Activated naive CD4-positive, alpha-beta T cell treated with anti-CD3 and anti-CD28 coated beads, Interleukin-2, amount 50 U/mL, for 24 hours (primary cell): ENCODE measurements at regions not wholly inside any gene's neighbourhood (a gene's known extent, or its start where the extent isn't known, plus 50 kb on each side); places are given as distances from the start of the nearest gene placed in this dataset.

Experiments used
- H3K27ac Mint-ChIP-seq: one replicate; pipeline ENCODE4 v1.8.0; 2021; ENCODE audit warnings: mild to moderate bottlenecking, mixed read lengths
- H3K27me3 Mint-ChIP-seq: one replicate; pipeline ENCODE4 v1.8.0; 2021; ENCODE audit warnings: mixed read lengths
- H3K36me3 Mint-ChIP-seq: one replicate; pipeline ENCODE4 v1.8.0; 2021; ENCODE audit warnings: mixed read lengths
- H3K4me1 Mint-ChIP-seq: one replicate; pipeline ENCODE4 v1.8.0; 2021; ENCODE audit warnings: mixed read lengths
- H3K4me3 Mint-ChIP-seq: one replicate; pipeline ENCODE4 v1.8.0; 2021; ENCODE audit warnings: mild to moderate bottlenecking, mixed read lengths
- H3K9me3 Mint-ChIP-seq: one replicate; pipeline ENCODE4 v1.8.0; 2021; ENCODE audit warnings: mixed read lengths

GRCh38 chr4:23500894-23501449 is 388.9 kb downstream of the PPARGC1A start:
- Mint-ChIP-seq H3K9me3 (peaks cover 7% of the 10 kb centered on the region), H3K27me3 (no peaks in the 10 kb centered on the region)

GRCh38 chr4:23485801-23486200 is 404.0 kb downstream of the PPARGC1A start:
- Mint-ChIP-seq H3K36me3 (no peaks in the 10 kb centered on the region), H3K4me3 (no peak overlapping the region)

More at GRCh38 chr4:23500894-23501449, 388.9 kb downstream of the PPARGC1A start:
- H3K27ac Mint-ChIP-seq, result no peak overlapping the region
- H3K36me3 Mint-ChIP-seq, result no peaks in the 10 kb centered on the region
- no peak overlapping the region for H3K4me3 Mint-ChIP-seq
- H3K4me1 Mint-ChIP-seq, result no peaks in the 10 kb centered on the region

GRCh38 chr4:23484689-23485088 is 405.2 kb downstream of the PPARGC1A start:
- no peaks in the 10 kb centered on the region for H3K4me1 Mint-ChIP-seq
- no peaks in the 10 kb centered on the region for H3K36me3 Mint-ChIP-seq
- H3K27me3 Mint-ChIP-seq, result no peaks in the 10 kb centered on the region
- no peaks in the 10 kb centered on the region for H3K9me3 Mint-ChIP-seq
- H3K4me3 Mint-ChIP-seq, result no peak overlapping the region
- H3K27ac Mint-ChIP-seq, result no peak overlapping the region

More at GRCh38 chr4:23485801-23486200, 404.0 kb downstream of the PPARGC1A start:
- no peaks in the 10 kb centered on the region for H3K27me3 Mint-ChIP-seq
- H3K9me3 Mint-ChIP-seq, result no peaks in the 10 kb centered on the region
- no peaks in the 10 kb centered on the region for H3K4me1 Mint-ChIP-seq
- no peak overlapping the region for H3K27ac Mint-ChIP-seq

- H3K4me1 Mint-ChIP-seq, result no peaks in the 10 kb centered on the region
Measured at GRCh38 chr4:23483320-23483960, 406.4 kb downstream of the PPARGC1A start.

GRCh38 chr4:23481566-23481965 is 408.3 kb downstream of the PPARGC1A start:
- Mint-ChIP-seq H3K36me3 (no peaks in the 10 kb centered on the region), H3K9me3 (no peaks in the 10 kb centered on the region), H3K27me3 (no peaks in the 10 kb centered on the region), H3K4me3 (no peak overlapping the region), H3K27ac (no peak overlapping the region), H3K4me1 (no peaks in the 10 kb centered on the region)

More at GRCh38 chr4:23483320-23483960, 406.4 kb downstream of the PPARGC1A start:
- Mint-ChIP-seq H3K36me3 (no peaks in the 10 kb centered on the region), H3K4me3 (no peak overlapping the region), H3K9me3 (no peaks in the 10 kb centered on the region), H3K27me3 (no peaks in the 10 kb centered on the region), H3K27ac (no peak overlapping the region)

GRCh38 chr4:23477905-23478304 is 411.9 kb downstream of the PPARGC1A start:
- H3K27me3 Mint-ChIP-seq, result no peaks in the 10 kb centered on the region
- H3K4me1 Mint-ChIP-seq, result no peaks in the 10 kb centered on the region
- no peak overlapping the region for H3K4me3 Mint-ChIP-seq
- no peak overlapping the region for H3K27ac Mint-ChIP-seq
- H3K9me3 Mint-ChIP-seq, result peaks cover 5% of the 10 kb centered on the region
- H3K36me3 Mint-ChIP-seq, result no peaks in the 10 kb centered on the region

GRCh38 chr4:23476515-23477090 is 413.2 kb downstream of the PPARGC1A start:
- Mint-ChIP-seq H3K4me3 (no peak overlapping the region), H3K27ac (no peak overlapping the region), H3K36me3 (no peaks in the 10 kb centered on the region), H3K27me3 (peaks cover 1% of the 10 kb centered on the region), H3K4me1 (no peaks in the 10 kb centered on the region), H3K9me3 (peaks cover 13% of the 10 kb centered on the region)

- peaks cover 10% of the 10 kb centered on the region for H3K9me3 Mint-ChIP-seq
Measured at GRCh38 chr4:23463071-23463470, 426.8 kb downstream of the PPARGC1A start.

GRCh38 chr4:23458054-23458453 is 431.8 kb downstream of the PPARGC1A start:
- H3K4me3 Mint-ChIP-seq, result no peak overlapping the region
- peaks cover 8% of the 10 kb centered on the region for H3K27me3 Mint-ChIP-seq
- no peak overlapping the region for H3K27ac Mint-ChIP-seq
- peaks cover 9% of the 10 kb centered on the region for H3K9me3 Mint-ChIP-seq
- H3K36me3 Mint-ChIP-seq, result no peaks in the 10 kb centered on the region
- no peaks in the 10 kb centered on the region for H3K4me1 Mint-ChIP-seq

More at GRCh38 chr4:23463071-23463470, 426.8 kb downstream of the PPARGC1A start:
- Mint-ChIP-seq H3K4me3 (no peak overlapping the region), H3K27ac (no peak overlapping the region), H3K27me3 (peaks cover 3% of the 10 kb centered on the region), H3K36me3 (no peaks in the 10 kb centered on the region), H3K4me1 (no peaks in the 10 kb centered on the region)

- Mint-ChIP-seq H3K9me3 (peaks cover 9% of the 10 kb centered on the region), H3K27me3 (peaks cover 8% of the 10 kb centered on the region), H3K4me3 (no peak overlapping the region), H3K4me1 (no peaks in the 10 kb centered on the region), H3K27ac (no peak overlapping the region), H3K36me3 (no peaks in the 10 kb centered on the region)
Measured at GRCh38 chr4:23456864-23457263, 433.0 kb downstream of the PPARGC1A start.

- Mint-ChIP-seq H3K4me3 (no peak overlapping the region), H3K36me3 (no peaks in the 10 kb centered on the region), H3K4me1 (no peaks in the 10 kb centered on the region), H3K27ac (no peak overlapping the region), H3K27me3 (peaks cover 8% of the 10 kb centered on the region), H3K9me3 (peaks cover 8% of the 10 kb centered on the region)
Measured at GRCh38 chr4:23455456-23456158, 434.2 kb downstream of the PPARGC1A start.

- Mint-ChIP-seq H3K27ac (no peak overlapping the region), H3K36me3 (no peaks in the 10 kb centered on the region), H3K4me3 (no peak overlapping the region), H3K4me1 (no peaks in the 10 kb centered on the region), H3K27me3 (no peaks in the 10 kb centered on the region), H3K9me3 (no peaks in the 10 kb centered on the region)
Measured at GRCh38 chr4:23441530-23442069, 448.2 kb downstream of the PPARGC1A start.

- H3K4me1 Mint-ChIP-seq, result no peaks in the 10 kb centered on the region
- H3K27ac Mint-ChIP-seq, result no peak overlapping the region
- H3K36me3 Mint-ChIP-seq, result no peaks in the 10 kb centered on the region
- no peaks in the 10 kb centered on the region for H3K27me3 Mint-ChIP-seq
- no peaks in the 10 kb centered on the region for H3K9me3 Mint-ChIP-seq
- no peak overlapping the region for H3K4me3 Mint-ChIP-seq
Measured at GRCh38 chr4:23438764-23439163, 451.1 kb downstream of the PPARGC1A start.

GRCh38 chr4:23429497-23429896 is 460.4 kb downstream of the PPARGC1A start:
- Mint-ChIP-seq H3K27me3 (no peaks in the 10 kb centered on the region), H3K4me1 (no peaks in the 10 kb centered on the region), H3K36me3 (no peaks in the 10 kb centered on the region), H3K27ac (no peak overlapping the region), H3K9me3 (no peaks in the 10 kb centered on the region), H3K4me3 (no peak overlapping the region)

- H3K27me3 Mint-ChIP-seq, result peaks cover 4% of the 10 kb centered on the region
- no peaks in the 10 kb centered on the region for H3K9me3 Mint-ChIP-seq
- H3K4me3 Mint-ChIP-seq, result no peak overlapping the region
- no peaks in the 10 kb centered on the region for H3K4me1 Mint-ChIP-seq
- H3K27ac Mint-ChIP-seq, result no peak overlapping the region
- no peaks in the 10 kb centered on the region for H3K36me3 Mint-ChIP-seq
Measured at GRCh38 chr4:23425570-23425969, 464.3 kb downstream of the PPARGC1A start.

GRCh38 chr4:23423540-23423939 is 466.3 kb downstream of the PPARGC1A start:
- Mint-ChIP-seq H3K27ac (no peak overlapping the region), H3K4me3 (no peak overlapping the region), H3K36me3 (no peaks in the 10 kb centered on the region), H3K27me3 (peaks cover 4% of the 10 kb centered on the region), H3K9me3 (peaks cover 3% of the 10 kb centered on the region), H3K4me1 (no peaks in the 10 kb centered on the region)
